WI38 (cell line): ENCODE measurements at regions not wholly inside any gene's neighbourhood (a gene's known extent, or its start where the extent isn't known, plus 50 kb on each side); places are given as distances from the start of the nearest gene placed in this dataset.

Experiments
- H3K4me3 ChIP-seq: 2 replicates; pipeline ENCODE4 v1.5.1; 2011; ENCODE audit warnings: low read depth, mild to moderate bottlenecking, control low read depth, low read length
- TF ChIP-seq, protein P1 (sequence below): IDR thresholded peaks from 2 replicates; pipeline ENCODE4 v1.5.1; 2012; ENCODE audit warnings: low read depth, mild to moderate bottlenecking, control low read depth, low read length

DNA sequence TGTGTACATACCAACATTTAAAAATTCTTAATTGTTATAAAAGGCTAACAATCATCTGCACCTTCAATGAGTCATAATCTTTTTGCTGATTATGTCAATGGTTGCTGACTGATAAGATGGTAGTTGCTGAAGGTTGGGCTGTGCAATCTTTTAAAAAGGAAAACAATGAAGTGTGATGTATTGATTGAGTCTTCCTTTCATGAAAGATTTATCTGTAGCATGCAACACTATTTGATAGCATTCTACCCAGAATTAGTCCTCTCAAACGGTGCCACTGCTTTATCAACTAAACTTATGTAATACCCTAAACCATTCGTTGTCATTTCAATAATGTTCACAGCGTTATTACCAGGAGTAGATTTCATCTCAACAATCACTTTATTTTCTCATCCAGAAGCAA, 2360.6 kb downstream of the PCDH9 start:
- TF ChIP-seq, protein P1, sequence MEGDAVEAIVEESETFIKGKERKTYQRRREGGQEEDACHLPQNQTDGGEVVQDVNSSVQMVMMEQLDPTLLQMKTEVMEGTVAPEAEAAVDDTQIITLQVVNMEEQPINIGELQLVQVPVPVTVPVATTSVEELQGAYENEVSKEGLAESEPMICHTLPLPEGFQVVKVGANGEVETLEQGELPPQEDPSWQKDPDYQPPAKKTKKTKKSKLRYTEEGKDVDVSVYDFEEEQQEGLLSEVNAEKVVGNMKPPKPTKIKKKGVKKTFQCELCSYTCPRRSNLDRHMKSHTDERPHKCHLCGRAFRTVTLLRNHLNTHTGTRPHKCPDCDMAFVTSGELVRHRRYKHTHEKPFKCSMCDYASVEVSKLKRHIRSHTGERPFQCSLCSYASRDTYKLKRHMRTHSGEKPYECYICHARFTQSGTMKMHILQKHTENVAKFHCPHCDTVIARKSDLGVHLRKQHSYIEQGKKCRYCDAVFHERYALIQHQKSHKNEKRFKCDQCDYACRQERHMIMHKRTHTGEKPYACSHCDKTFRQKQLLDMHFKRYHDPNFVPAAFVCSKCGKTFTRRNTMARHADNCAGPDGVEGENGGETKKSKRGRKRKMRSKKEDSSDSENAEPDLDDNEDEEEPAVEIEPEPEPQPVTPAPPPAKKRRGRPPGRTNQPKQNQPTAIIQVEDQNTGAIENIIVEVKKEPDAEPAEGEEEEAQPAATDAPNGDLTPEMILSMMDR: no peak

DNA sequence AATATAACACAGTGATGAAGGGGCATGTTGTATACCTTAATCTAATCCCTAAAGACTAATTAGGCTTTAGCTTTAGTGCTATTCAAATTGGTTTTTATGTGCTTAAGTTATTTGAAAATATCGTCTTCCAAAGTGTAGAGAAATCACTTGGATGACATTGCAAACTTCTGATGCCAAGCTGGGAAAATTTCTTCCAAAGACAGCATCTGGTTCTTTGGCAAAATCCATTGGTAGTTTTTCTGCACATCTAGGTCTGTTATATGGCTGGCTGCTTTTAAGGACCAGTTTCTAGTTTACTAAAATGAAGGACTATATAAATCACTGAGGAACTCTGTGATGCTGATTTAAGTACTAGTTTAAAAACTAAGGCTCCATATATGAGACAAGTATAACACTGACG, 2362.3 kb downstream of the PCDH9 start:
- no peak overlapping the region for H3K4me3 ChIP-seq
- TF ChIP-seq, protein P1: no peak

More for the DNA sequence above, 2360.6 kb downstream of the PCDH9 start:
- H3K4me3 ChIP-seq: no peak overlapping the region

DNA sequence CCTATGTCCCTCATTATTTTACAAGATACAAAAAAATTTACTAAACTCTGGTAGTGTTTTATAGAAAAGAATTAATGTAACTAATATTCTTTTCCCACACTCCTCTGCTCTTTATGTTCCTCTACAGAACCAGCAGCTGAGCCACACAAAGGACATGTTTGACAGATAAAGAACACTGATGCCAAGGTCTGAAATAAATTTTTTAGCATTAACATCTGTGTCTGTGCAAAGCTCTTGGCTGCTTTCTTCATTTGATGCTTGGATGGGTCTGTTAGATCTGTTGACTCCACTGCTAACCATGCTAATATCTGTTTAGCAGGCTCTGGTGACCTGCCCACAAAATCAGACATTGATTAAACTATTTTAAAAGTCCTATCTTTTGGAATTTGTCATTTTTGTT, 2363.8 kb downstream of the PCDH9 start:
- no peak overlapping the region for H3K4me3 ChIP-seq
- TF ChIP-seq, protein P1: no peak

DNA sequence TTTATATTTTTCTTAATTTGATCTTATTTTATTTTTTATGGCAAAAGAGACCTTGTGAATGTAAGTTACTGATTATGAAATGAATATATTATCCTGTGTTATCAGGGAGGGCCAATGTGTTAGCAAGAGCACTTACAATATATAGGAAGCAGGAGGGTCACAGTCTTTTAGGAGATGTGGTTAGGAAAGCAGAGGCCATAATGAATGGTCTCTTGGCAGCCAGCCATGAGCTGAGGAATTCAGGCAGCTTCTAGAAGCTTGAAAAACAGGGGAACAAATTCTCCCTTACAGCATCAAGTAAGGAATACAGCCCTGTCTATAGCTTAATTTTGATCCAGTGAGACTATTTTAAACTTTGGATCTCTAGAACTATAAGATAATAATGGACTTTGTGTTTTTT, 2374.6 kb downstream of the PCDH9 start:
- H3K4me3 ChIP-seq: no peak overlapping the region
- TF ChIP-seq, protein P1: no peak

DNA sequence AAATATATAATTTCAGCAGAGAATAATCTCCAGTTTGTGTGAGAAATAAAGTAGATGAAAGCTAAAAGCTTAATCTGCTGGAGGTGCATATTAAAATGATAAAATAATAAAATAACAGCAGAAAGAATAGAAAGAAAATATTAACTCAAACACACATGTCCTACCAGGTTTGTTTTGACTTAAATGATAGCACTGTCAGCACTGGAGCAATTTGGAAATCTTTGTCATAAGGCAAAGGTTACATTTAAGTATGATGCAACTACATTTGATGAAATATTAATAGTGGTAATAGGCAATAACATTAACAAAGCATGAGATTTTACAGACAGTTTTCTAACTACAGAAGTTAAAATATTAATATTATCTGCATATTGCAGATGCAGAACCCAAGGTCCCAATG, 2380.1 kb downstream of the PCDH9 start:
- H3K4me3 ChIP-seq: no peak overlapping the region
- TF ChIP-seq, protein P1: no peak

DNA sequence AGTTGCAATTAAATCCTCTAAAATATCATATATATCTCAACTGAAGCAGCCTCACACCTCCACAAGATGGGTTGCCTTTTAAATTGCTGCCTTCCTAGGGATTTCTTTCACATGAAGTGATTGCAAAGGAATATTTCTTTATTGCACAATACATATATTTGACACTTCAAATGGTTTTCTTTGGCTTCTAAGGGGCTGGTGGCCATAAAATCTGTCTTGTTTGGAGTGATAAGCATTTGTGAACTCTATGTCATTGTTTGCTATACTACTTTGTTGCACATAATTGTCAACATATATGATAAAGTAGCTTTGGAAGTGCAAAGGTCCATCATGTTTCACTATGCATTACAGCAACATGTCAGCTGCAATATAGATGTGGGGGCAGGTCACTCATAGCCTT, 2380.9 kb downstream of the PCDH9 start:
- TF ChIP-seq, protein P1: no peak
- H3K4me3 ChIP-seq: no peak overlapping the region

DNA sequence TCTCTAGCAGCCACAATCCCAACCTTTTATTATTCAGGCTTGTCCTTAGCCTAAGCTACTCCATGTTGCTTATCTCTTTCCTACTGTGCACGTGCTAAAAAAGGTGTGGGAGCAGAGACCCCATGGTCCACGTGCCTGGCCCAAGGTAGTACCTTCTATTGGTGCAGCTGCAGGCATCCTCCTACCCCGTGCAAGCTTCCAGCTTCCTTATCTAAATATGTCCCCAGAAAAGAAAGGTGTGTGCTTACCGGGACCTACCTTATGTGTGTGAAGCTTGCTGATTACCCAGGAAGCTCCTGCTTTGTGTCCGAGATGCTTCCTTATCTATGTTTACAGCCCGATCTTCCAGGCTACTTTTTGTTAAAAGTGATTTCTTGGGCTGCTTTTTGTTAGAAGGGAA, 2382.4 kb downstream of the PCDH9 start:
- H3K4me3 ChIP-seq: no peak overlapping the region
- TF ChIP-seq, protein P1: no peak
